SU-DHL-6 (cell line): ENCODE measurements at regions not wholly inside any gene's neighbourhood (a gene's known extent, or its start where the extent isn't known, plus 50 kb on each side); places are given as distances from the start of the nearest gene placed in this dataset.

Experiments
- H2AFZ ChIP-seq: fragments of 200-600 bp; sonication (generic); 2 replicates; pipeline ENCODE4 v1.6.1; 2014; ENCODE audit warnings: low read depth, mild to moderate bottlenecking, moderate library complexity, mixed read lengths, antibody characterized with exemption, low read length; ENCODE audit not compliant: severe bottlenecking
- H3F3A ChIP-seq: fragments of 200-600 bp; shearing (Covaris generic); 2 replicates; pipeline ENCODE4 v1.6.0; 2016; ENCODE audit warnings: antibody characterized with exemption, mild to moderate bottlenecking; ENCODE audit not compliant: insufficient read depth
- H3K27ac ChIP-seq: fragments of 200-600 bp; sonication (generic); 2 replicates; pipeline ENCODE4 v1.5.1; 2016; ENCODE audit warnings: low read depth, mild to moderate bottlenecking, low read length, moderate library complexity, mixed read lengths
- H3K27me3 ChIP-seq: fragments of 200-600 bp; sonication (generic), shearing (Covaris generic); 2 replicates; pipeline ENCODE4 v1.6.0; 2014; ENCODE audit warnings: mild to moderate bottlenecking, low read length
- H3K36me3 ChIP-seq: fragments of 200-600 bp; sonication (generic); 2 replicates; pipeline ENCODE4 v1.6.1; 2014; ENCODE audit warnings: mild to moderate bottlenecking, low read length, mixed read lengths
- H3K4me2 ChIP-seq: fragments of 300-600, 200-600 bp; shearing (Covaris generic), sonication (generic); 2 replicates; pipeline ENCODE4 v1.6.0; 2014; ENCODE audit warnings: low read length, low read depth, mild to moderate bottlenecking; ENCODE audit not compliant: poor library complexity, severe bottlenecking
- H3K4me3 ChIP-seq: fragments of 200-600 bp; sonication (generic); 2 replicates; pipeline ENCODE4 v1.5.1; 2014; ENCODE audit warnings: antibody characterized with exemption, low read length, mild to moderate bottlenecking, mixed read lengths; ENCODE audit not compliant: insufficient read depth, poor library complexity, severe bottlenecking
- H3K79me2 ChIP-seq: fragments of 200-600 bp; sonication (generic); 2 replicates; pipeline ENCODE4 v1.6.1; 2014; ENCODE audit warnings: mild to moderate bottlenecking, low read length, moderate library complexity; ENCODE audit not compliant: insufficient read depth
- H3K9ac ChIP-seq: fragments of 200-600 bp; sonication (generic); 2 replicates; pipeline ENCODE4 v1.7.0; 2014; ENCODE audit warnings: mild to moderate bottlenecking, low read length
- H3K9me2 ChIP-seq: fragments of 200-600 bp; sonication (generic); replicated peaks from 2 replicates; pipeline ENCODE4 v1.6.1; 2014; ENCODE audit warnings: low read length; ENCODE audit not compliant: insufficient read depth
- H3K9me3 ChIP-seq: fragments of 200-600 bp; sonication (generic); 2 replicates; pipeline ENCODE4 v1.6.1; 2014; ENCODE audit warnings: low read length, mixed read lengths; ENCODE audit not compliant: insufficient read depth
- H4K20me1 ChIP-seq: fragments of 200-600 bp; sonication (generic); 2 replicates; pipeline ENCODE4 v1.6.1; 2014; ENCODE audit warnings: low read depth, mild to moderate bottlenecking, antibody characterized with exemption, low read length, moderate library complexity, mixed read lengths
- EZH2phosphoT487 ChIP-seq: fragments of 200-600 bp; sonication (generic), shearing (Covaris generic); conservative IDR thresholded peaks from 2 replicates; pipeline ENCODE4 v1.6.1; 2018; ENCODE audit warnings: mild to moderate bottlenecking, antibody characterized with exemption, low read length, moderate library complexity, mixed read lengths
- TF ChIP-seq, protein P1 (sequence below): fragments of 200-600 bp; sonication (generic); IDR thresholded peaks from one replicate; pipeline ENCODE4 v1.5.1; 2017; ENCODE audit warnings: antibody characterized with exemption, mild to moderate bottlenecking, low read length, moderate library complexity; ENCODE audit not compliant: insufficient read depth, poor library complexity, severe bottlenecking

DNA sequence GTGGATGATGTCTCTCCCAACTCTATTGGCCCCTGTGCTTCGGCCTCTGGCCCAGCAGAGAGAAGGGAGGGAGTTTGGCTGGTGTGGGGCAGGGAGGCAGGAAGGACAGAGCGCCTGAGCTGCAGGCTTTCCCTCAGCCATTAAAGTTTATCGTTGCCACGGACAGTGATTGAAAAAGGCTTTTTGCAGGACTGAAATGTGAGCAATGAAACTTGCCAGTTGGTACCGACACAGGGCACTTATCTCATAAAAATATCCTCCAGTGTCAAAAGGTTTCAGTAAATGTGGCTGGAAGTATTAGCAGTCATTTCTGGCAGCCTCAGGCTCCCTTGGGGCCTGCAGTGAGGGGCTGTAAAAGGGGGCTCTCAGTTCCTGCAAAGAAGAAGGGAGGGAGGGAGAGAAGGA lies 169.2 kb downstream of the GLI2 start:
- H3K9me3 ChIP-seq: no peaks in the 10 kb centered on the region
- no peaks in the 10 kb centered on the region for H3K27me3 ChIP-seq
- H3K9me2 ChIP-seq: no peaks in the 10 kb centered on the region
- no peaks in the 10 kb centered on the region for H3K36me3 ChIP-seq
- TF ChIP-seq EZH2phosphoT487: no peak
- TF ChIP-seq, protein P1, sequence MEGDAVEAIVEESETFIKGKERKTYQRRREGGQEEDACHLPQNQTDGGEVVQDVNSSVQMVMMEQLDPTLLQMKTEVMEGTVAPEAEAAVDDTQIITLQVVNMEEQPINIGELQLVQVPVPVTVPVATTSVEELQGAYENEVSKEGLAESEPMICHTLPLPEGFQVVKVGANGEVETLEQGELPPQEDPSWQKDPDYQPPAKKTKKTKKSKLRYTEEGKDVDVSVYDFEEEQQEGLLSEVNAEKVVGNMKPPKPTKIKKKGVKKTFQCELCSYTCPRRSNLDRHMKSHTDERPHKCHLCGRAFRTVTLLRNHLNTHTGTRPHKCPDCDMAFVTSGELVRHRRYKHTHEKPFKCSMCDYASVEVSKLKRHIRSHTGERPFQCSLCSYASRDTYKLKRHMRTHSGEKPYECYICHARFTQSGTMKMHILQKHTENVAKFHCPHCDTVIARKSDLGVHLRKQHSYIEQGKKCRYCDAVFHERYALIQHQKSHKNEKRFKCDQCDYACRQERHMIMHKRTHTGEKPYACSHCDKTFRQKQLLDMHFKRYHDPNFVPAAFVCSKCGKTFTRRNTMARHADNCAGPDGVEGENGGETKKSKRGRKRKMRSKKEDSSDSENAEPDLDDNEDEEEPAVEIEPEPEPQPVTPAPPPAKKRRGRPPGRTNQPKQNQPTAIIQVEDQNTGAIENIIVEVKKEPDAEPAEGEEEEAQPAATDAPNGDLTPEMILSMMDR: no peak
- H3F3A ChIP-seq: no peaks in the 10 kb centered on the region
- no peak overlapping the region for H3K4me3 ChIP-seq
- H2AFZ ChIP-seq: no peak overlapping the region
- no peaks in the 10 kb centered on the region for H3K79me2 ChIP-seq
- no peak overlapping the region for H3K27ac ChIP-seq
- H3K4me2 ChIP-seq: no peak overlapping the region
- H4K20me1 ChIP-seq: no peaks in the 10 kb centered on the region
- no peak overlapping the region for H3K9ac ChIP-seq

GRCh38 chr2:120905298-120905697 lies 169.6 kb downstream of the GLI2 start:
- no peaks in the 10 kb centered on the region for H3F3A ChIP-seq
- no peaks in the 10 kb centered on the region for H4K20me1 ChIP-seq
- H3K36me3 ChIP-seq: no peaks in the 10 kb centered on the region
- no peaks in the 10 kb centered on the region for H3K27me3 ChIP-seq
- no peak overlapping the region for H3K9ac ChIP-seq
- no peaks in the 10 kb centered on the region for H3K9me3 ChIP-seq
- H2AFZ ChIP-seq: no peak overlapping the region
- no peak overlapping the region for H3K4me2 ChIP-seq
- H3K27ac ChIP-seq: no peak overlapping the region
- TF ChIP-seq EZH2phosphoT487: no peak
- TF ChIP-seq, protein P1: no peak
- no peak overlapping the region for H3K4me3 ChIP-seq
- H3K9me2 ChIP-seq: no peaks in the 10 kb centered on the region
- H3K79me2 ChIP-seq: no peaks in the 10 kb centered on the region

GRCh38 chr2:120905824-120906571 lies 170.3 kb downstream of the GLI2 start:
- Histone ChIP-seq H3K36me3 (no peaks in the 10 kb centered on the region), H3K9ac (no peak overlapping the region), H3K9me2 (no peaks in the 10 kb centered on the region), H3K79me2 (no peaks in the 10 kb centered on the region), H3K9me3 (no peaks in the 10 kb centered on the region), H2AFZ (no peak overlapping the region), H4K20me1 (no peaks in the 10 kb centered on the region), H3K27ac (no peak overlapping the region), H3F3A (no peaks in the 10 kb centered on the region), H3K27me3 (no peaks in the 10 kb centered on the region), H3K4me3 (no peak overlapping the region), H3K4me2 (no peak overlapping the region)
- TF ChIP-seq, protein P1: no peak
- TF ChIP-seq EZH2phosphoT487: no peak
